Mesenchymal stem cell (in vitro differentiated cells and primary cell): ENCODE measurements at regions not wholly inside any gene's neighbourhood (a gene's known extent, or its start where the extent isn't known, plus 50 kb on each side); places are given as distances from the start of the nearest gene placed in this dataset.

Experiments
- DNase-seq: peaks from one replicate; pipeline ENCODE4 v3.0.0-alpha.2; 2013
- H2AFZ ChIP-seq: one replicate; pipeline ENCODE4 v1.6.1; 2013; ENCODE audit warnings: low read depth, mild to moderate bottlenecking, control low read depth, inconsistent platforms, low read length, moderate library complexity
- H2AK5ac ChIP-seq: 2 replicates; pipeline ENCODE4 v1.6.1; 2013; ENCODE audit warnings: low read length, moderate library complexity, mild to moderate bottlenecking, inconsistent platforms; ENCODE audit not compliant: severe bottlenecking
- H2BK120ac ChIP-seq: one replicate; pipeline ENCODE4 v1.6.1; 2013; ENCODE audit warnings: low read depth, mild to moderate bottlenecking, inconsistent platforms, low read length, moderate library complexity
- H2BK12ac ChIP-seq, 2 experiments: one replicate each; pipeline ENCODE4 v1.6.1; 2013; ENCODE audit warnings: inconsistent platforms in 2 of 2, low read length in 2 of 2, mild to moderate bottlenecking in 2 of 2, moderate library complexity in 2 of 2, control low read depth in 1 of 2
- H2BK15ac ChIP-seq: one replicate; pipeline ENCODE4 v1.6.1; 2013; ENCODE audit warnings: mild to moderate bottlenecking, low read depth, inconsistent platforms; ENCODE audit not compliant: poor library complexity, severe bottlenecking
- H2BK5ac ChIP-seq: 2 replicates; pipeline ENCODE4 v1.6.1; 2013; ENCODE audit warnings: low read depth, mild to moderate bottlenecking, low read length, control low read depth, inconsistent platforms; ENCODE audit not compliant: poor library complexity, severe bottlenecking
- H3K14ac ChIP-seq, 2 experiments: one replicate each; pipeline ENCODE4 v1.6.1; 2013; ENCODE audit warnings: inconsistent platforms in 2 of 2, low read length in 2 of 2, control low read depth in 1 of 2, mild to moderate bottlenecking in 1 of 2, moderate library complexity in 1 of 2
- H3K18ac ChIP-seq, 2 experiments: one replicate each; pipeline ENCODE4 v1.6.1; 2013; ENCODE audit warnings: inconsistent platforms in 2 of 2, low read length in 2 of 2, control low read depth in 1 of 2, low read depth in 1 of 2, mild to moderate bottlenecking in 1 of 2
- H3K23ac ChIP-seq, 2 experiments: one replicate each; pipeline ENCODE4 v1.6.1; 2013; ENCODE audit warnings: inconsistent platforms in 2 of 2, low read length in 2 of 2, mild to moderate bottlenecking in 2 of 2, moderate library complexity in 2 of 2, control low read depth in 1 of 2
- H3K27ac ChIP-seq: 2 replicates; pipeline ENCODE4 v1.5.1; 2013; ENCODE audit warnings: mild to moderate bottlenecking, moderate library complexity, low read length, control low read depth, inconsistent platforms; ENCODE audit not compliant: poor library complexity, severe bottlenecking
- H3K27me3 ChIP-seq, 2 experiments: 2 replicates each; pipeline versions ENCODE4 v1.6.1 to v1.7.0; 2013; ENCODE audit warnings: low read length in 2 of 2, mild to moderate bottlenecking in 2 of 2, moderate library complexity in 2 of 2, control low read depth in 1 of 2, inconsistent platforms in 1 of 2; ENCODE audit not compliant: control insufficient read depth in 1 of 2, insufficient read depth in 1 of 2
- H3K36me3 ChIP-seq, 2 experiments: 2 replicates each; pipeline versions ENCODE4 v1.6.1 to v1.7.0; 2013; ENCODE audit warnings: low read length in 2 of 2, control low read depth in 1 of 2, inconsistent platforms in 1 of 2, low read depth in 1 of 2, mild to moderate bottlenecking in 1 of 2; ENCODE audit not compliant: insufficient read depth in 2 of 2, control insufficient read depth in 1 of 2
- H3K4ac ChIP-seq, 2 experiments: one replicate each; pipeline ENCODE4 v1.6.1; 2013; ENCODE audit warnings: inconsistent platforms in 2 of 2, low read length in 2 of 2, mild to moderate bottlenecking in 2 of 2, moderate library complexity in 2 of 2, control low read depth in 1 of 2, low read depth in 1 of 2
- H3K4me1 ChIP-seq: 2 replicates; pipeline ENCODE4 v1.6.1; 2013; ENCODE audit warnings: low read depth, low read length, control low read depth; ENCODE audit not compliant: control insufficient read depth, insufficient read depth
- H3K4me2 ChIP-seq: 2 replicates; pipeline ENCODE4 v1.6.1; 2013; ENCODE audit warnings: low read length, mild to moderate bottlenecking, inconsistent platforms; ENCODE audit not compliant: poor library complexity, severe bottlenecking
- H3K4me3 ChIP-seq, 2 experiments: 2 replicates each; pipeline versions ENCODE4 v1.5.1 to v1.7.0; 2013; ENCODE audit warnings: low read length in 2 of 2, mild to moderate bottlenecking in 2 of 2, control low read depth in 1 of 2, low read depth in 1 of 2; ENCODE audit not compliant: insufficient read depth in 1 of 2
- H3K79me1 ChIP-seq: replicated peaks from 2 replicates; pipeline ENCODE4 v1.6.1; 2013; ENCODE audit warnings: mild to moderate bottlenecking, control low read depth, low read length, inconsistent platforms; ENCODE audit not compliant: poor library complexity, severe bottlenecking
- H3K9ac ChIP-seq: 2 replicates; pipeline ENCODE4 v1.7.0; 2013; ENCODE audit warnings: mild to moderate bottlenecking, low read length, moderate library complexity
- H3K9me3 ChIP-seq: 2 replicates; pipeline ENCODE4 v1.7.0; 2013; ENCODE audit warnings: mild to moderate bottlenecking, low read length; ENCODE audit not compliant: control insufficient read depth
- H4K8ac ChIP-seq: one replicate; pipeline ENCODE4 v1.6.1; 2013; ENCODE audit warnings: inconsistent platforms, mild to moderate bottlenecking, low read length, moderate library complexity
- H4K91ac ChIP-seq: one replicate; pipeline ENCODE4 v1.6.1; 2013; ENCODE audit warnings: mild to moderate bottlenecking, low read length, inconsistent platforms
- WGBS: methylation state at CpG from one replicate; pipeline ENCODE4 v1.1.7; 2013; ENCODE audit warnings: mixed read lengths; 5-methylcytosine and 5-hydroxymethylcytosine counted together

DNA sequence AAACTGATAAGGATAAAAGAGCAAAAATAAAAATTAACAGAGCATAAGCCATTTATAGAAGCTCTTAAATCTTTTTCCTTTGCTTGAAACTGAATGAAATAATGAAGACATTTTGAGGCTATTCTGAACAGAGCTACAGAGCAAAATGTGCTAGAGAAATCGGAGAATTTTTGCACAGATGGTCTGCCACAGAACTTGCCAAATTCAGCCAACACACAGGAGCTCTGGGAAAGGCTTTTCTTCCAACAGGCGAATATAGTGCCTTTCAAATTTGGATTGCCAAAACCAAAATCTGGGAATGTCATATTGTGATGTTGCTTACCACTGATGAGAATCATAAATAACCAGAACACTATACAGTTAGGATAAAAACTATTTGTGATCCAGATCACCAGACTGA, 406.3 kb downstream of the RPL10L start:
- DNase-seq = no peak
- Histone ChIP-seq H3K4me1 (no peaks in the 10 kb centered on the region), H2BK120ac (no peak overlapping the region), H3K9me3 (no peaks in the 10 kb centered on the region), H3K9ac (no peak overlapping the region), H4K91ac (no peak overlapping the region), H3K23ac (no peak overlapping the region), H3K27me3 (no peaks in the 10 kb centered on the region), H2BK12ac (no peak overlapping the region), H2BK5ac (no peak overlapping the region), H3K14ac (no peak overlapping the region), H2BK15ac (no peak overlapping the region), H3K4me3 (no peak overlapping the region), H4K8ac (no peak overlapping the region), H2AFZ (no peak overlapping the region), H3K4me2 (no peak overlapping the region), H3K18ac (no peak overlapping the region), H2AK5ac (no peak overlapping the region), H3K79me1 (no peaks in the 10 kb centered on the region), H3K27ac (no peak overlapping the region), H3K4ac (no peak overlapping the region), H3K36me3 (no peaks in the 10 kb centered on the region)
- 90% methylated on average over 1 of the region's 2 CpGs for WGBS

DNA sequence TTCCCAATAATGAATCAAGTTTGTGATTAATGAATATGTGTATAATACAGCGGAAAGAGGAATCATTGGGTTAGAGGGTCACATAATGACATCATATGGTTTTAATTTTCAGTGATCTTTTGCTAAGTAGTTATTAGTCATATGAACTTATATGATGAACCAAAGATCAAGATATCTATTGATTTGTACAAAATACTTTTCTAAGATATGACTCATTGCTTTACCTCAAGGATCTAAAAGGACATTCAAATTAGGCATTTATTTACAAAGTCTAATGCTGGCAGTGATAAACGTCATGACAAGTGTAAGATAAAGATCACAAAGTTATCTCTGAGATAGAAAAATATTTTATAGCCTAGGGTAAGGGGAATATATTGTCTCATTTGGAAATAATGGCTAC, 417.8 kb downstream of the RPL10L start:
- Histone ChIP-seq H2BK15ac (no peak overlapping the region), H3K79me1 (no peaks in the 10 kb centered on the region), H3K23ac (no peak overlapping the region), H3K18ac (no peak overlapping the region), H3K4me1 (no peaks in the 10 kb centered on the region), H3K9me3 (peaks cover 4% of the 10 kb centered on the region), H2BK12ac (no peak overlapping the region), H3K14ac (no peak overlapping the region), H3K27ac (no peak overlapping the region), H3K36me3 (no peaks in the 10 kb centered on the region), H2BK120ac (no peak overlapping the region), H2AK5ac (no peak overlapping the region), H3K4me3 (no peak overlapping the region), H4K91ac (no peak overlapping the region), H3K4ac (no peak overlapping the region), H3K4me2 (no peak overlapping the region), H3K27me3 (no peaks in the 10 kb centered on the region), H3K9ac (no peak overlapping the region), H2AFZ (no peak overlapping the region), H2BK5ac (no peak overlapping the region), H4K8ac (no peak overlapping the region)
- WGBS = no CpG with 5 or more reads among the region's 2 CpGs
- no peak for DNase-seq

GRCh38 chr14:46230540-46230939, 421.0 kb downstream of the RPL10L start:
- WGBS = no CpG with 5 or more reads among the region's 2 CpGs
- Histone ChIP-seq H4K8ac (no peak overlapping the region), H3K4me1 (no peaks in the 10 kb centered on the region), H3K4ac (no peak overlapping the region), H2AFZ (no peak overlapping the region), H2AK5ac (no peak overlapping the region), H2BK5ac (no peak overlapping the region), H3K23ac (no peak overlapping the region), H4K91ac (no peak overlapping the region), H3K36me3 (no peaks in the 10 kb centered on the region), H3K4me3 (no peak overlapping the region), H2BK15ac (no peak overlapping the region), H3K79me1 (no peaks in the 10 kb centered on the region), H3K4me2 (no peak overlapping the region), H2BK120ac (no peak overlapping the region), H3K14ac (no peak overlapping the region), H3K18ac (no peak overlapping the region), H2BK12ac (no peak overlapping the region), H3K9me3 (peaks cover 7% of the 10 kb centered on the region), H3K27ac (no peak overlapping the region), H3K27me3 (no peaks in the 10 kb centered on the region), H3K9ac (no peak overlapping the region)
- no peak for DNase-seq

DNA sequence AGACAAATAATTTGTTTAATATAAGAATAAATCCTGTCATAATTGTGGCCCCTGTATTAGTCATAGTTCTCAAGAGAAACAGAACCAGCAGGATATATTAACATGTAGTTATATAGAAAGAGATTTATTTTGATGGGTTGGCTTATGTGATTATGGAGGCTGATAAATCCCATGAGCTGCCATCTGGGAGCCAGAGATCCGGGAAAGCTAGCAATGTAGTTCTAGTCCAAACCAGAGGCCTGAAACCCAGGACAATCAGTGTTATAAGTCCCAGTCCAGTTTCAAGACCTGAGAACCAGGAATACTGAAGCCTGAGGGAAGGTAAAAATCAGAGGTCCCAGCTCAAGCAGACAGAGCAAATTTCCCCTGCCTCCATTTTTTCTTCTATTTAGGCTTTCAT, 435.8 kb downstream of the RPL10L start:
- H2AK5ac ChIP-seq = no peak overlapping the region
- no peaks in the 10 kb centered on the region for H3K4me1 ChIP-seq
- H3K23ac ChIP-seq = no peak overlapping the region
- H3K9ac ChIP-seq = no peak overlapping the region
- H2BK12ac ChIP-seq = no peak overlapping the region
- no peak overlapping the region for H2AFZ ChIP-seq
- H3K9me3 ChIP-seq = peaks cover 1% of the 10 kb centered on the region
- no peak overlapping the region for H4K91ac ChIP-seq
- H2BK15ac ChIP-seq = no peak overlapping the region
- no peak overlapping the region for H2BK5ac ChIP-seq
- H3K14ac ChIP-seq = no peak overlapping the region
- H3K36me3 ChIP-seq = no peaks in the 10 kb centered on the region
- H4K8ac ChIP-seq = no peak overlapping the region
- no peak for DNase-seq
- no peak overlapping the region for H3K4me2 ChIP-seq
- H2BK120ac ChIP-seq = no peak overlapping the region
- H3K4me3 ChIP-seq = no peak overlapping the region
- WGBS = 87% methylated on average over 1 of the region's 1 CpG
- H3K27me3 ChIP-seq = no peaks in the 10 kb centered on the region
- no peak overlapping the region for H3K4ac ChIP-seq
- H3K18ac ChIP-seq = no peak overlapping the region
- no peaks in the 10 kb centered on the region for H3K79me1 ChIP-seq
- no peak overlapping the region for H3K27ac ChIP-seq
